GM12878 (cell line): ENCODE measurements at regions not wholly inside any gene's neighbourhood (a gene's known extent, or its start where the extent isn't known, plus 50 kb on each side); places are given as distances from the start of the nearest gene placed in this dataset.

Source experiments
- CHD1 ChIP-seq: IDR thresholded peaks from 2 replicates; pipeline ENCODE4 v1.6.1; 2012; ENCODE audit warnings: low read depth, low read length, improper control_type of control experiment
- ESRRA ChIP-seq: IDR thresholded peaks from 2 replicates; pipeline ENCODE4 v1.6.1; 2012; ENCODE audit warnings: mild to moderate bottlenecking, low read length, improper control_type of control experiment
- EZH2 ChIP-seq: IDR thresholded peaks from 2 replicates; pipeline ENCODE4 v1.6.1; 2012; ENCODE audit warnings: low read depth, mild to moderate bottlenecking, control low read depth, inconsistent platforms, low read length, borderline replicate concordance; ENCODE audit not compliant: control insufficient read depth

DNA sequence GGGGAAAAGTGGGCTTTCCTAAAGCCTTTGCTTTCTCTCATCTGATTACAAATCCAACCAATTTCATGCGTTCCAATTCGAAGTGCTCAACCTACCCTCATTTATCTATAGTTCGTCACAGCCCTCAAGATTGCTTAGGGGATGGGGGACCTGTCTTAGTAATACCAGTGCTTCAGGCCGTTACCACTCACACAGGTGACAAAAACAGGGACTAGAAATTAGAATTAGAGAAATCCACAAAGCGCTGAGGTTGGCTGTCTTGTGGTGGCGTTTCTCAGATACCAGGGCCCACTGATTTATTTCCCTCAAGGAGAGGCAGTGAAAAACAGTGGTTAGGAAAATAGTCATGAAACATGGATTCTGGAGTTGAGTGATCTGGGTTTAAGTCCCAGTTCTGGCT is 121.6 kb upstream of the SPACA1 start:
- no peak for TF ChIP-seq CHD1
- TF ChIP-seq ESRRA, result no peak
- no peak for TF ChIP-seq EZH2
